PC-9 (cell line): ENCODE measurements at regions not wholly inside any gene's neighbourhood (a gene's known extent, or its start where the extent isn't known, plus 50 kb on each side); places are given as distances from the start of the nearest gene placed in this dataset.

Source experiments
- BruUV-seq: library from RNA; stranded (reverse); fragments of 400-500 nt; replicated peaks from 2 replicates; lab custom pipeline; 2021; lab: Mats Ljungman, UMichigan
- CTCF ChIA-PET: fragments of 300-600 bp; sonication (Branson Sonifier 250); formaldehyde crosslinking; loops from one replicate; lab custom pipeline; 2022; ENCODE audit warnings: antibody characterized with exemption; lab: Charles Lee
- POLR2A ChIA-PET: fragments of 300-600 bp; sonication (Branson Sonifier 250); formaldehyde crosslinking; loops from one replicate; lab custom pipeline; 2022; ENCODE audit warnings: antibody characterized with exemption; ENCODE audit not compliant: unreplicated experiment; lab: Charles Lee
- DNase-seq, 2 experiments: peaks; one replicate each; pipeline versions ENCODE4 v3.0.0 to v3.0.0-alpha.2; 2015 to 2022; ENCODE audit warnings: mixed read lengths in 1 of 2
- H2AFZ ChIP-seq: fragments of 200-600 bp; sonication (generic); 2 replicates; pipeline ENCODE4 v1.8.1; 2017; ENCODE audit warnings: antibody characterized with exemption
- H3F3A ChIP-seq: fragments of 200-600 bp; sonication (generic); 2 replicates; pipeline ENCODE4 v1.8.1; 2017; ENCODE audit warnings: antibody characterized with exemption, mild to moderate bottlenecking, low read depth; ENCODE audit not compliant: insufficient read depth
- H3K27ac ChIP-seq: fragments of 200-600 bp; sonication (generic); 2 replicates; pipeline ENCODE4 v1.6.1; 2016; ENCODE audit warnings: mixed run types
- H3K27me3 ChIP-seq: fragments of 200-600 bp; sonication (generic); 2 replicates; pipeline ENCODE4 v1.6.1; 2016; ENCODE audit warnings: low read depth, mixed run types; ENCODE audit not compliant: insufficient read depth
- H3K36me3 ChIP-seq: fragments of 200-600 bp; sonication (generic); 2 replicates; pipeline ENCODE4 v1.6.1; 2016; ENCODE audit warnings: low read depth, mixed run types
- H3K4me1 ChIP-seq: fragments of 200-600 bp; sonication (generic); replicated peaks from 2 replicates; pipeline ENCODE4 v1.6.1; 2016; ENCODE audit warnings: mixed run types; ENCODE audit not compliant: insufficient read depth
- H3K4me2 ChIP-seq: fragments of 200-600 bp; sonication (generic); 2 replicates; pipeline ENCODE4 v1.6.1; 2017; ENCODE audit warnings: mixed run types
- H3K4me3 ChIP-seq: fragments of 200-600 bp; sonication (generic); 2 replicates; pipeline ENCODE4 v1.6.1; 2016; ENCODE audit warnings: mixed run types
- H3K79me2 ChIP-seq: fragments of 200-600 bp; sonication (generic); 2 replicates; pipeline ENCODE4 v1.6.1; 2017; ENCODE audit warnings: low read depth, mixed run types
- H3K9me2 ChIP-seq: fragments of 200-600 bp; sonication (generic); 2 replicates; pipeline ENCODE4 v1.8.1; 2017; ENCODE audit warnings: mild to moderate bottlenecking; ENCODE audit not compliant: insufficient read depth
- H3K9me3 ChIP-seq: fragments of 200-600 bp; sonication (generic); 2 replicates; pipeline ENCODE4 v1.8.1; 2016; ENCODE audit warnings: low read depth; ENCODE audit not compliant: insufficient read depth
- H4K20me1 ChIP-seq: fragments of 200-600 bp; sonication (generic); 2 replicates; pipeline ENCODE4 v1.8.1; 2017; ENCODE audit not compliant: insufficient read depth
- EZH2 ChIP-seq: fragments of 200-600 bp; sonication (generic); IDR thresholded peaks from 2 replicates; pipeline ENCODE4 v1.8.0; 2017; ENCODE audit warnings: antibody characterized with exemption, low read depth
- intact Hi-C: fragments of 100-400 bp; cut with micrococcal nuclease; formaldehyde crosslinking; loops from one replicate; pipeline ENCODE4 v1.10.0; 2022; ENCODE audit not compliant: unreplicated experiment
- TF ChIP-seq, protein P1 (sequence below): fragments of 200-600 bp; sonication (generic); conservative IDR thresholded peaks from 2 replicates; pipeline ENCODE4 v1.6.1; 2017; ENCODE audit warnings: mixed run types, antibody characterized with exemption, mild to moderate bottlenecking, moderate library complexity

DNA sequence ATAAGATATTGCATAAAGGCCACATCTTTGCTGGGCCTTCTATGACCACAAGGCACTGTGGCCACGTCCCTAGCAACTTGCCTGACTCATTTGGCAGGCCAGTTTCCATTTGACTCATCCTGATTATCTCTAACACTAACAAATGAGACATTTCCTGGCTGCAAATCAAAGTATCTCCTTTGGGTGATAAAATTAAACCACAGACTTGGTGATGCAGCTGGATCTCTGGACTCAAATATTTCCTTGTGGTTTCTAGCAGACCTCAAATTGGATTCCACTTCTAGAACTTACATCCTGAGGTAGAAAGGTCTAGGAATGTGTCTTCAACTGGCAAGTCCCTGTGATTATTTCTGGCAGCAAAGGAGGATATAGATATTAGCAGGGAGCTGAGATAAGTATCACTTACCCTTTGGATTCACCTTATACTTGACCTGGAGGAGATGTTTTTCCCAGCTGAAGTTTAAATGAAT, 167.9 kb upstream of the NXPH2 start:
- H3F3A ChIP-seq, result peaks cover 11% of the 10 kb centered on the region
- no peaks in the 10 kb centered on the region for H3K9me2 ChIP-seq
- H3K4me1 ChIP-seq, result peaks cover 26% of the 10 kb centered on the region
- ChIA-PET CTCF (no interaction called here), POLR2A (interaction anchor here (0.5 to 0.7 kb wide), 3 partner anchors 11 to 1036 kb away, joined by 4 to 5 read pairs (median 4); no protein-coding TSS in a partner anchor)
- no TSS peak for BruUV-seq
- no peak for TF ChIP-seq EZH2
- TF ChIP-seq, protein P1, sequence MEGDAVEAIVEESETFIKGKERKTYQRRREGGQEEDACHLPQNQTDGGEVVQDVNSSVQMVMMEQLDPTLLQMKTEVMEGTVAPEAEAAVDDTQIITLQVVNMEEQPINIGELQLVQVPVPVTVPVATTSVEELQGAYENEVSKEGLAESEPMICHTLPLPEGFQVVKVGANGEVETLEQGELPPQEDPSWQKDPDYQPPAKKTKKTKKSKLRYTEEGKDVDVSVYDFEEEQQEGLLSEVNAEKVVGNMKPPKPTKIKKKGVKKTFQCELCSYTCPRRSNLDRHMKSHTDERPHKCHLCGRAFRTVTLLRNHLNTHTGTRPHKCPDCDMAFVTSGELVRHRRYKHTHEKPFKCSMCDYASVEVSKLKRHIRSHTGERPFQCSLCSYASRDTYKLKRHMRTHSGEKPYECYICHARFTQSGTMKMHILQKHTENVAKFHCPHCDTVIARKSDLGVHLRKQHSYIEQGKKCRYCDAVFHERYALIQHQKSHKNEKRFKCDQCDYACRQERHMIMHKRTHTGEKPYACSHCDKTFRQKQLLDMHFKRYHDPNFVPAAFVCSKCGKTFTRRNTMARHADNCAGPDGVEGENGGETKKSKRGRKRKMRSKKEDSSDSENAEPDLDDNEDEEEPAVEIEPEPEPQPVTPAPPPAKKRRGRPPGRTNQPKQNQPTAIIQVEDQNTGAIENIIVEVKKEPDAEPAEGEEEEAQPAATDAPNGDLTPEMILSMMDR, result no peak
- H3K27me3 ChIP-seq, result no peaks in the 10 kb centered on the region
- peaks cover 9% of the 10 kb centered on the region for H3K9me3 ChIP-seq
- H3K27ac ChIP-seq, result peak overlapping the region; percentile 82
- DNase-seq, result peak; percentile 64 to 78
- no peak overlapping the region for H3K4me3 ChIP-seq
- H2AFZ ChIP-seq, result no peak overlapping the region
- H3K4me2 ChIP-seq, result no peak overlapping the region
- no peaks in the 10 kb centered on the region for H3K36me3 ChIP-seq
- no peaks in the 10 kb centered on the region for H3K79me2 ChIP-seq
- intact Hi-C loops, result loop anchor here (1.0 to 2.0 kb wide), 3 partner anchors 25 to 875 kb away; no protein-coding TSS in a partner anchor
- H4K20me1 ChIP-seq, result no peaks in the 10 kb centered on the region

GRCh38 chr2:138943470-138943869, 163.3 kb upstream of the NXPH2 start:
- TF ChIP-seq EZH2, result no peak
- TF ChIP-seq, protein P1, result no peak
- no peaks in the 10 kb centered on the region for H3K9me2 ChIP-seq
- intact Hi-C loops, result no loop called here
- no peak overlapping the region for H3K4me3 ChIP-seq
- H3K79me2 ChIP-seq, result no peaks in the 10 kb centered on the region
- H3K4me1 ChIP-seq, result peaks cover 11% of the 10 kb centered on the region
- H3F3A ChIP-seq, result peaks cover 7% of the 10 kb centered on the region; the same call in 1 of the 2 replicates
- no peaks in the 10 kb centered on the region for H3K9me3 ChIP-seq
- H2AFZ ChIP-seq, result 0 out of 2 replicates have a peak overlapping the region, but pooled peaks have one; percentile 11
- no peaks in the 10 kb centered on the region for H4K20me1 ChIP-seq
- POLR2A ChIA-PET, result no interaction called here
- CTCF ChIA-PET, result no interaction called here
- H3K27ac ChIP-seq, result no peak overlapping the region
- H3K4me2 ChIP-seq, result no peak overlapping the region
- no peaks in the 10 kb centered on the region for H3K27me3 ChIP-seq
- no TSS peak for BruUV-seq
- no peak for DNase-seq
- no peaks in the 10 kb centered on the region for H3K36me3 ChIP-seq

DNA sequence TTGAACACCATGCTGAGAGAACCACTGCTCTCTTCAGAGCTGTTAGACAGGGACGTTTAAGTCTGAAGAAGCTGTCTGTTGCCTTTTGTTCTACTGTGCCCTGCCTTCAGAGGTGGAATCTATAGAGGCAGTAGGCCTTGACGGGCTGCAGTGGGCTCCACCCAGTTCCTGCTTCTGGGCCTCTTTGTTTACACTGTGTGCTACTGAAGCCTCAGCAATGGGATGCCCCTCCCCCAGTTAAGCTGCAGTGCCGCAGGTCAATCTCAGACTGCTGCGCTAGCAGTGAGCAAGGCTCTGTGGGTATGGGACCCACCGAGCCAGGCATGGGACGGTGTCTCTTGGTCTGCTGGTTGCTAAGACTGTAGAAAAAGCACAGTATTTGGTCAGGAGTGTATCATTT, 162.3 kb upstream of the NXPH2 start:
- H3K36me3 ChIP-seq, result no peaks in the 10 kb centered on the region
- H3K9me3 ChIP-seq, result no peaks in the 10 kb centered on the region
- peaks cover 3% of the 10 kb centered on the region; the same call in 1 of the 2 replicates for H3K4me1 ChIP-seq
- no peaks in the 10 kb centered on the region for H3K27me3 ChIP-seq
- no TSS peak for BruUV-seq
- CTCF ChIA-PET, result no interaction called here
- TF ChIP-seq, protein P1, result no peak
- no peak for TF ChIP-seq EZH2
- no peak overlapping the region for H3K4me3 ChIP-seq
- no peaks in the 10 kb centered on the region for H3K9me2 ChIP-seq
- peaks cover under 1% of the 10 kb centered on the region; the same call in 1 of the 2 replicates for H3F3A ChIP-seq
- intact Hi-C loops, result no loop called here
- no peak overlapping the region for H2AFZ ChIP-seq
- DNase-seq, result no peak
- no peak overlapping the region for H3K4me2 ChIP-seq
- no peak overlapping the region for H3K27ac ChIP-seq
- no peaks in the 10 kb centered on the region for H4K20me1 ChIP-seq
- POLR2A ChIA-PET, result no interaction called here
- H3K79me2 ChIP-seq, result no peaks in the 10 kb centered on the region
